ENCODE measurements at regions not wholly inside any gene's neighbourhood (a gene's known extent, or its start where the extent isn't known, plus 50 kb on each side); places are given as distances from the start of the nearest gene placed in this dataset.
A peak's percentile ranks its signal among the peaks of the same experiment; 100 is the strongest.

DNA sequence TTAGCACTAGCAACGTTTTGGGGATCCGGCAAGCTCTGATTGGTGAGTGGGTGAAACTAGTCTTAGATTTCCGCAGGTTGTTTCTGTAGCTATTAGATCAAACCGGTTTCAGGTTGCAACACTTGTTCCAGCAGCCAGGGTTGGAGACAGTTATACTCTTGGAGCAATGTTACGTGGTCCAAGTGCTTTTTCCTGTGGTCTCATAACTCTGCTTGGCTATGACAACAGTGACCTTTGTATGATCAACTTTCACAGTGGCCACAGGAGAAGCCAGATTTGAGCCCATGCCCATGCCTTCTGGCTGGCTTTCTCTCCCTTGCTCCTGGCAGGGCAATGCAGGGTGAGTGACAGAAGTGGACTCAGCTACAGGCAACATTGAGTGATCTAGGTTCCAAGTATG lies 84.5 kb upstream of the TAF1B start:
- no peak for DNase-seq

DNA sequence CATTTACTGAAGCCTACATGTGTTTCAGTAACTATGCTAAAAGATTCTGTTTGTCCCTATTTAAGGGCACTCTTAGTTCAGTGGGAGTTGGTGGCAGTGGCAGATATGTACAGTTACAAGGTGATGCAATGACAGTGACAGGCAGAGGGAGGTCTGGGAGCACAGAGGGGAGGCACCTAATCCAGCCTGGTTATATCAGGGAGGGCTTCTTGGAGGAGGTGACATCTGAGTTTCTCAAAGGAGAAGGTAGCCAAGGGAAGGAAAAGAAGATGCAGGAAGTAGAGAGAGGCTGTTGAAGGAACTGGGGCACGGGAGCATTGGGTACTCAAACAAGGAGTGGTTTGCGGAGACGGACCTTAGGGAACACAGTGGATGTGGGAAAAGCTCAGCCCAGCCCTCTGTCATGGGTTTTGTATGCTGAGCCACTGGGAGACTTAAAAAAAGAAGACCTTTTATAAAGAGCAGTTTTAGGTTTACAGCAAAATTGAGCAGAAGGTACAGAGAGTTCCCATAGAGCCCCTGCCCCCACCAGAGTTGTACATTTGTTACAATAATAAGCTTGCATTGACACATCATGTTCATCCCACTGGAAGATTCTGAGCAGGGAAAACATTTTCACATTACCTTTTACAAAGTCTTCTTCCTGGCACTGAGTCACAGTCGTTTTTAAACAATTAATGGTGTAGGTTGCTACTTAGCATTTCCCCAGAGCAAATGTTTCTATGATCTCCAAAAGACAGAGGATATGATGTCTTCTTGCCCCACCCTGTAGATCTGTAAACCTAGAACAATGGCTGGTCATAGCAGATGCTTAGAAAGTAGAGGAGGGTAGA lies 83.0 kb upstream of the TAF1B start:
- DNase-seq: peak; percentile 1

DNA sequence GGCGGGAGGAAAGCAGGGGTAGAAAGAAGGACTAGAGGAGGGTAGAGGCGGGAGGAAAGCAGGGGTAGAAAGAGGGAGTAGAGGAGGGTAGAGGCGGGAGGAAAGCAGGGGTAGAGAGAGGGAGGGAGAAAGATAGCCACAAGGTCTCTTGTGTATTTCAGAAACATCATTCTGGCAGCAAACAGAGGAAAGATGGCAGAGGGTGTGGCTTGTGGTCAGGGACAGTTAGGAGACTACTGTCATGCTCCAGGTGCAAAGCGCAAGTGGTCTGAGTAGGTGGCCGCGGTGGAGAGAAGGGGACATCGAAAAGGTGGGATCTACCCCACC lies 82.4 kb upstream of the TAF1B start:
- no peak for DNase-seq

DNA sequence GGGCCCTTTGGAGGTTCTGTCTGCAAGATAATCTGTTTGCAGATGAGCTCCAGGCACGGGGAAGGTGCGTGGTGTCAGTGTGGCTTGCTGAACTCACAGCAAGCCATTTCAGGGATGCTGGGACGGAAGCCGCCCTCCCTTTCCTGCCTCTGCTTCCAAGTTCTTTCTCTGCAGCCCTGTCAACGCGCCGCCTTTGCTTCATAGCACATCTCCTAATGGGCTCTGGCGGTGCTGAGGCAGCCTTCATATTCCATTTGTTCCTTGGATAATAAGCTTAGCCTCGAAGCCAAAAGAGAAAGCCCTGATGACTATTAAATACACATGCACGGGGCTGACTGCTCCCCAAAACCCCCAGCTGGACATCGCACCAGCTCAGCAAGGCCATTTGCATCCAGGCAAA lies 81.7 kb upstream of the TAF1B start:
- no peak for DNase-seq

DNA sequence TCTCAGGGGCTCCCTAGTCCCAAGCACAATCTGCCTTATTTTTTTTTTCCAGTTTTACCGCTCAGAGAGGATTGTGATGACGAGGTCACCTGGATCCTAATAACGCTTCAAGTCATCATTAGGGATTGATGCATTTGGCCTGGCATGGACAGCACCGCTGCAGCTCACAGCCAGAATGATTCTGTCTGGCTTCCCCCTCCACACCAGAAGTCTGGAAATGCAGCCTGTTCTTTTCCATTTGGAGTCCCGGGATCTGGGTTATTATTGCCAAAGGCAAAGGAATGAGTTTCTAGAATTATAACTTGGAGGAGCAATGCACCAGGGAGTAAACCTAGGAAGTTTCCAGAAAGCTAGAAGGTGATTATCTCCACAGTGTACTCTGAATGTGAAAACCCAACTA lies 81.1 kb upstream of the TAF1B start:
- DNase-seq: no peak

DNA sequence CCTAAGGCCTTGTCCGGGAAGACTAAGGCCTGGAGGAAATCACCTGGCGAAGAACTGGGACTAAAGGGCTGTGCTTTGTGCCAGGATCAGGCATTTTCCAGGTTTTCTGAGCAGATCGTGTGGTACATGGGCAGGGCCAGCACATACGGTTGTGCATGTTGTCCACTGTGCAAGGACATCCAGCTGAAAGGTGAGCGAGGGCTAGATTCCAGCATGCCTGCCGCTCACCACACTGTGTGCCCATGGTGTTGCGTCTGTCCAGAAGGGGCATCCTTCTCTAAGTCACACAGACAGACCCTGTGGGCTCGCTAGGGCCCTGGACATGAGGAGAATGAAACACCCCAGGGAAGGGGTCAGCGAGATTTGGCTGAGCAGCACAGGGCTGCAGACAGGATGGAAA lies 80.3 kb upstream of the TAF1B start:
- no peak for DNase-seq

DNA sequence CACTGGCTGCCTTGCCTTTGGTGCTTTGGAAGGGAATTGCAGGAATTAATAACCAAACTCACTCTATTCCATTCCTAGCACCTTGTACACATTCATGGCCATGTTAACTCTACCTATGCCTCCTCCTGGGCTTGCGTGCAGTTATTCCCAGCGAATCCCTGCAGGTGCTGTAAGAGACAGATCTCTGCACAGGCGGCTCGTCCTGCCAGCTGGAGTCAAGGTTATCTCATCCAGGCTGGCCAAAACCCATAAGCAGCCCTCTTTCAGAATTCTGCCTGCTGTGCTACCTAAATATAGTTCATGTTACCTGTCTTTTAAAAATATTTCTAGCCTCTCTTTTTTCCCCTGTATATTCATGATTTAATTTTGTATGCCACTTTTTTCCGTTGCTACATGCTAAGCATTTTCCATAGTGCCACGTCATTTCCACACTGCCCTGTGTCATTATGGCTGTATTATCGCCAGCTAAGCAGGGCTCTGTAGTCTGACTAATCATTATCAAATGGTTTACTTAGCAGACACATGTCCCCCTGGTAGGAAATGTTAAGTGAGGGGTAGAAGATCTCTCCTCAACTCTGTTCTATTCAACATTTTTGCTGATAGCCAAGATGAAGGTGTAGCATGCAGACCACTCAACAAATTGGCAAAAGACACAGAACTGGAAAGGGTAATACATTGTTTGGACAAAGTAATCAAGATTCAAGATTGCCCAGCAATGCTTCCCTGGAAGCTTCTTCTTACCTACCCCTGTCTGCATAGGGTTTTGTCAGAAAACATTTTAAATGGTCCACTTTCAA lies 79.7 kb upstream of the TAF1B start:
- peak; percentile 46 for DNase-seq

DNA sequence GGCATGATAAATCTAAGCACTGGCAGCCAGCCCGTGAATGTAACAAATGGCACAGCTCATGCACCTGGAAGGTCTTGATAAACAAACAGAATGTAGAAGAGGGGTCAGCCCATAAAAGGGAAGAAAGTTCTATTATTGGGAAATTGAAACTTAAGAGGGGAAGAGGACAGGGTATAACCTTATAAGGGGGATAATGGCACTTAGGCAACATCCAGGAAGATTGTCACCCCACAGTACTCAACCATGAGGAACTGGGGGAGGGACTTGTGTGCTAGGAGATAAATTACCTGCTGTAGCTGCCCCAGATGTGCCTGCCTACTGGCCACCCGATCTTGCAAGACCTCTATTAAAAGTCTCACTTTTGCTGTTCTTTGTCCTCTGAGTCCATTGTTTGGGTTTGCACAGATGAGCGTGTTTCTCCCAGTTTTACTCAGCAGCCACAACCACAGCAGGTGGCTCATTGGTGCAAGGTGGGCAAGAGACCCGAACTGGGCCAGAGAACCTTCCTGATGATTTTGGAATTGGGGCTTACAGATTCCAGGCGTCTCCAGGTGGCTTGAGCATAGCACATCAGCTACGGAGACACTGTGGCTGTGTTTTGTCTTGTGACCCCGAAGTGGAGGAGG lies 79.0 kb upstream of the TAF1B start:
- peak; percentile 66 for DNase-seq

DNA sequence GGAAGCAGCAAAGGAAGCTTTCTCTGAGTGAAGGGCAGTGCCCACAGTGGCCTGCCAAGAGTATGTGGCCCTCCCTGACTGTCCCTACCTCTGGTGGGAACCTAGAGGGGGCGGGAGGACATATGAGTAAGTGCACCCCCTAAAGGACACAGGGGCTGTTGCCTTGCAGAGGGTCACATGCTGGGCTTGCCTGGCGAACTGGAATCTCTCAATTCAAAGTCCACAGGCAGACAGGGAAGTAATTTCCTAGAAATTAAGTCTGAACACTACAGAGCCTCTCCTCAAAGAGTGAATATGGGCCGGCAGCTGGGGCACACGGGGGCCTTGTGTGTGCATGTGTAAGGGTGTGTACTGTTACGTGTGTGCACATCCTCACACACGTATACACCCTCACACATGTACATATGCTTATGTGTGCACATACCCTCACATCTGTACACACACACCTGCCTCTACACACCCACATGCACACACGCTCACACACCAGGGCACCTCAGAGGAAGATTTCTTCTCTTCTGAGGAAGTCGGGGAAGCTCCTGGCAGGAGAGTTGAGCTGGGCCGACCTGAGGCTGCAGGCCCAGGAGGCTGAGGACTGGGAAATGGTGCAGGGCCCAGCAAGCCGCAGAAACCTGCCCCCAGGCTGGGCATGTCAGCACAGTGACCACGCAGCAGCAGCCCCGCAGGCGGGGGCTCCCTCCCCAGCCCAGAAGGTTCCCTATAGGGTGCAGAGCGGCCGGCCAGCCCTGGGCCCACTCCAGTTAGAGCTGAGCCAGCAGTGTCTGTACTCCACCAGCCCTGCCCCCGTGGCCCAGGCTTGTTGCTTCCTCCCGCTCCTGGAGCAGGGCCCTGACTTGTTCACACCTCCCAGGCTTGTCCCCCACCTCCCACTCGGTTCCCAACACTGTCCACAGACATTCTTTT lies 77.4 kb upstream of the TAF1B start:
- DNase-seq: no peak

DNA sequence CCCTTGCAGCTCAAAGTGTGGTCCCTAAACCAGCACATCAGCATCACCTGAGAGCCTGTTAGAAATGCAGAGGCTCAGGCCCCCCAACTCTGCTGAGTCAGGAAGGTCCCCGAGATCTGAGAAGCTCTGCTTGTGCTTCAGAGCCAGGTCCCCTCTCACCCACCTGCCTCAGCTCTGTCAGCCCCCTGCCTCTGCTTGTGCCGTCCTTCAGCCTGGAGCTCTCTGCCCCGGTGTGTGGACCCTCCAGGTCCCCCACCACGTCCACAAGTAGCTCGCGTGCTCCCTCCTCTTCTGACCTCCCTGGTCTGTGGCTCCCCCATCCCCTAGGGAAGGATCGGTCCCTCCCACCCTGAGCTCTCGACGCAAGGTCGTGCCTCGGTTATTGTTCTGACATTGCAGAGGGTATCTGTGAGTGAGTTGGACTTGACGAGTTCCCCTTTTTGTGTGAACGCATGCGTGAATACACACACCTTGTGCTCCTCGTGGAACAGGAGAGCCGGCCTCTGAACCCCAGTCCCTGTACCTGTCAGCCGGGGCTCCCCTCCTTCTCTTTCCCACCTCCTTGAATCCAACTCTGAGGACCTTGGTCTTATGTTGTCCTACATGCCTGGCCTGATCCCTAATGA lies 75.5 kb upstream of the TAF1B start:
- no peak for DNase-seq

DNA sequence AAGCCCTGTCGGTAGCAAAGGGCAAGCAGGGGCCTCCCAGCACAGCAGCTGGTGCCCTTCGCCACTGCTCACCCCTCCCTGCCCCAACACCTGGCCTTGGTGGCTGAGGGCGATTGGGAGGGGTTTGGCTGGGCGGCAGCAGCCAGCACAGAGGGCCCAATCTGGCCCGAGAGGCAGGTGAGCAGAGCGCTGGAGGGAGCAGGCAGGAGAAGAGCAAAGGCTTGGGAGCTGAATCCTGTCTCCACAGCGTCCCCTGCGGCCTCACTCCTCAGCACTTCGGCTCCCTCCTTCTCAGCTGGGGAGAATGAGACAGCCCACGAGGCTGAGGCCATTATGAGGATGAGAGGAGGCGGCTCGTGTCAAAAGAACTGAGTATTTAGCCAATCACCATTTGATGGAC lies 74.9 kb upstream of the TAF1B start:
- DNase-seq: peak; percentile 84

DNA sequence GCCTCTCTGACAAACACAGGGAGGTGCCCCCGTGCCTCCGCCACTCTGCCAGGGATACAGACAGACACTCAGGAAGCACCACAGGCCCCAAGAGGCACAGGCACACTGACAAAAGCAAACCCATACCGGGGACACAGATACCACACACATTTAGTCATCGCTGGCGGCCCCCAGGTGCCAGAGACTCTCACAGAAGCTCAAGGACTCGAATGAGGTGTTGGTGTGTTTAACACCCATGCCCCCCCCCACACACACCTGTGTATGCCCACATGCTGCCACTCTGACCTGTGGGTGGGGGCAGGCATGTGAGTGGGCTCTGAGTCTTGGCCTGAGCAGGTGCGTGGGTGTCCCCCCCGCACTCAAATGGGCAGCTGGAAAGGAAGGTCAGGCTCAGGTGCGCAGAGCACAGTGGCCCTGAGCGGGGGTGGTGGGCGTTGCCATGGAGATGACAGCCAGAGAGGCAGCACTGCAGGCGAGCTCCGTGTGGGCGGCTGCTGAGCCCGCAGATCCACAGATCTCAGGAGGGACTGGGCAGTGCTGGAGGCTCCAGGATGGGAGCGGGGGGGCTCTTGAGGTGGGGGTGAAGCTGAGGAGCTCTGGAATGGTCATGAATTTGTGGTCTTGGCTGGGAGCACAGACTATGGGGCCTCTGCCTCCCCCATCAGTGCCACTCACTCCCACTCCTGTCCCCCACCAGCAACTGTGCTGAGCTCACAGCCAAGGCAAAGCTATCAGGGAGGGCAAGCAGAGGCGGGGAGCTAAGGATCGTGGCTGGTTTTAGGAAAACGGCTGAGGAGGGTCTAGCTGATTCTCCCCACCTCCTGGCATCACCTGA lies 73.9 kb upstream of the TAF1B start:
- peak; percentile 78 for DNase-seq

DNA sequence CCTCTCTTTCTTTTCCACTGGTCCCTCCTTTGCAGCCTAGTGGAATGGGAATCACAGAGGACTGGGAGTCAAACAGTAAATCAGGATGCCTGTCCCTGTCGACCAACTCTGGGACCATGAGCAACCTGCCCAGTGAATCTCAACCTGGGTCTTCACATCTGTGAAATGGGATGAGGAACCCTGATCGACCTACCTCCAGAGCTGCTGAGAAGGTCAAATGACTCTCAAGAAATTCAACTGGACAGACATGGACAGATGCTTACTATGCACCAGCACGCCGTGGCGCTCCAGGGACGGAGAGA lies 73.3 kb upstream of the TAF1B start:
- DNase-seq: no peak

DNA sequence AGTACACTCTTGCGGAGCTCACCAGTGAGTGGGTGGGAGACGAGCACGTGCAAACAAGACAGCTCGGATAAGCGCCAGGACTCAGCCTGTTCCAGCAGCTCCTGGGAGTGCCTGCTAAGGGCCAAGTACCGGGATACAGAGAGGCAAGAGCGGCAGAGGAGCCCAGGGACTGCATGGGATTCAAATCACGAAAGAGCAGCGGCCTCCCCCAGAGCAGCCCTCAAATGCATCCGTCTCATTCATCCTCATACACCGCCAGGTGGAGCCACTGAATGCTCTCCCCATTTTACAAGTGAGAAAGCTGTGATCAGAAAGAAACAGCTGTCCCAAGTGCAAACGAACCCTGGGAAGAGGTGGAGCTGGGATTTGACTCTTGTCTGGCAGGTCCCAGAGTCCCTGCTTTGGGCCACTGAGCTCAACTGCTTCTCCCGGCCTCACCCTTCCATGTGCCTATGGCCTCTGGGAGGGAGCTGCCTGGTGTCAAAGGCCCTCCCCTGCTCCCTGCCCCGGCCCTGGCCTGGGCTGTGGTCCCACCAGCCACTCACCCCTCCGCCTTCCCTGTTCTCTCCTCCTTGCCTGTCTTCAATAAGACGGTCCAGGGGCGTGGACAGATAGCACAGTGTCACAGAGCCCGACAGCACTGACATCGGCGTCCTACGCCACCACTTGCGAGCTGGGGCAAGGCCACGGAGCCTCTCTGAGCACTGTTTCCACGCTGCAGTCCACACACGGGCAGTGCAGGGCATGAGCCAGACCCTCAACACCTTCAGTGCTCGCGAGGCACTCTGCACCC lies 72.8 kb upstream of the TAF1B start:
- peak; percentile 78 for DNase-seq

DNA sequence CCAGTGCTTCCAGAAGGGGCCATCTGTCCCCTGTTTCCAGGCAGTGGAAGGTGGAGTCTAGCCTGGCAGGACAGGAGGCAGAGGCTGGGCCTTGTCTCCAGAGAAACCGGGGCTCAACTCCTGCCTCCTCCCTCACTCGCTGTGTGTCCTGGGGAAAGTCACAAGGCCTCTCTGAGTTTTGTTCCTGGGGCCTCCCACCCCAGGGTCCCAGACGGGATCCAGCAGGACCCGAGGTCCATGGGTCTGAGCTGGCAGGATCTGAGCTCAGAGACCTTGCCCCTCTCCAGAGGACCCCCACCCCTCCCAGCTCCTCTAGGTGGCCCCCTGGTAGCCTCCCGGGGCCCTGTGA lies 72.2 kb upstream of the TAF1B start:
- no peak for DNase-seq

DNA sequence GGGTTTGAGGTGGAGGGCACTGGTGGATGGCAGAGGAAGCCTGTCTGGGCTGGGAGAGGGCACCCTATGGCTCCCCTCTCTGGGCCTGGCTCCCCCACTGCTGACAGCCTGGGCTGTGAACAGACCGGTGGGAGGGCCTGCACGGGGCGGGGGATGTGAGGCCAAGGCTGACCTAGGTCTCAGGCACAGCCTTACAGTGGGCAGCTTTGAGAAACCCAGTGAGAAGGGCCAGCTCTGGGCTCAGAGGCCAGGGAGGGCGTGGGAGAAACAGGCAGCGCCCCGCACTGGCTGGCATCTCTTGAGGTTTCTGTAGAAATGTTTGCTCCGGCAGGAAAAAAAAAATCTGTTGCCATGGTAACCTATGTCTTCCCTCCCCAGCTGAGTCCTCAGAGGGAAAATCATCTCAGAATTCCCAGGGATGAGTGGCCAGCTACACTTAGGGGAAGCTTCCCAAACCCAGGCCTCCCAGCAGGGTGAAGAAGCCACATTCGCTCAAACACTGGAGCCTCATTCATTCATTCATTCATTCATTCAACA lies 71.7 kb upstream of the TAF1B start:
- peak; percentile 13 for DNase-seq

DNA sequence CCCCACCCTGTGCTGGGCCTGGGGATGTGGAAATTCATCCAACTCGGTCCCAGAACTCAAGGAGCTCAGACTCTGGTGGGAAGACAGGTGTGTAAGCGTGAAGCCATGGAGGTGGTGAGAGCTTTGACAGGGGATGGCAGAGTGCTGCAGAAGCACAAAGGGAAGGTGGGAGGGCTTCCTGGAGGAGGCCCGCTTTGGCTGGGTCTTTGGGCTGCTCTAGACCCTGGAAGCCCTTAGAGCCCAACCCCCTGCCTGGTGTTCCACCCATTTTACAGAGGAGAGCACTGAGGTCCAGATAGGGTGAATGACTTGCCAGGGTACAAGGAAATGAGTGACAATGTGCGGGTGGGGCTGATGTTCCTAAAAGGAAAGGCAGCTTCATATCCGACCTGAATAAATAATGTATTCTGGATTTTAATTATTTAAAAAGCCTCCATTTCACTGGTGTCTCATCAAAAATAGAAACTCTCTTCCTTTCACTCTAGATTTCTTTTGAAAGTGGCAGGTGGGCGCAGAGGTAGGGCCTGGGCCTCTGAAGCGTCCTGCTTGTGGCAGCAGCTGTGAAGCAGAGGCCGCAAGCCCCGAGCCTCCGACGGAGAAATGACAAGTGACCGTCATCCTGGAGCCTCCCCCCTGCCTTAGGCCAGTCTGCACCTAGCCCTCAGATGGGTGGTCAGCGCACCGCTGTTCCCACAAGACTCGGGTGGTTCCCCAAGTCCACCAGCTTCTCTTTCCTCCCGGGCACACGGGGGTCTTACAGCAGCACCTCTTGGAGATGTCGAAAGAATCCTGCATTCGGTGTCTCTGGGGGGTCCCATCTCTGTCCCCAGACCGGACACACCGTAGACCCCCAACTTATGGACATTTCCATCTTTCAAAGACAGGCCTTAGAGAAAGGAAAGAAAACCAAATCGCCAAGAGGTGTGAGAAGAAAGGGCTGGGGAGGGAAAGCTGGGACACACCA lies 71.0 kb upstream of the TAF1B start:
- no peak for DNase-seq

DNA sequence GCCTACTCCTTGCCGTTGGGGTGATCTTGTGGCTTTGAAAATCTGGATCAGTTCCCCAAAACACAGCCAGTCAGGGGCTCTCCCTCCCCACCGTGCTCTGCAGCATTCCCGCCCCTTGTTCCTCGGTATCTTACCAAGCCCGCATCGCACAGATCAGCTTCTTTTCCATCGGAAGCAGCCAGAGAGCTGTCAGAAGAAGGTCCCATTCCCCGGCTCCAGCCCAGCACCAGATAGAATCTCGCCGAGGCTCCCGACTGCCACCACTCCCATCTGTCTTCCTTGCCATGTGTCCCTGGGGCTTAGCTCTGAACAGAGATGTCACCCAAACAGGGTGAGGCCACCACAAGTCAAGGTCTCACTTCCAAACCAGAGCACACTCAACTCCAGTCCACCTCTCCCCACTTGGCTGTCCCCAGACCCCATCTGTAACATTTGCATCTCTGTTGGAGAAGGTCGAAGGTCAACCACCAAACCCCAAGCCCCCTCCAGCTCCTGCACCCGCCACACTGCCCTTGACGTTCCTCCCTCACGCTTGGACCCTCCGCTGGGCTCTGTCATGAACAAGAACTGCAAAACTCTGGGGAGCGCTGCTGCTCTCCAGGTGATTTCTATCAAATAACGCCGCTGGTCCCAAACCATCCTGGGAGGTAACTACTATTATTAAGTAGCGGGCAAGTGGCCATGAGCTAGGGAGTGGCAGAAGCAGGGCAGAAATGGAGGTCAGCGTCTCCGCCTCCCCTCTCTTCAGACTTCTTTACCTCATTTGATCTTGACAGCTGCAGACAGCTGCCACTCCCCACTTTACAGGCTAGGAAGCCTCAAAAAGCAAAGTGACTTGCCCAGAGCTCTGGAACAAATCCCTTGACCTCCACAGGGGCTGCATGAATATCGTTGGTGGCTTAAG lies 70.0 kb upstream of the TAF1B start:
- DNase-seq: no peak

DNA sequence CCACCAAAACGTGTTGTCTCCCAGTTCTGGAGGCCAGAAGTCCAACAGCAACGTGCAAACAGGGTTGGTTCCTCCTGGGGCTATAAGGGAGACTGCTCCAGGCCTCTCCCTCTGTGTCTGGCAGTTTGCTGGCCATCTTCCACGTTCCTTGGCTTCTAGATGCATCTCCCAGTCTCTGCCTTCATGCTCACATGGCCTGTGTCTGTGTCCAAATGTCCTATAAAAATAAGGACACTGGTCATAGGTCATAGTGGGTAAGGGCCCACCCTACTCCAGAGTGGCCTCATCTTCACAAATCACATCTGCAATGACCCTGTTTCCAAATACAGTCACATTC lies 69.4 kb upstream of the TAF1B start:
- DNase-seq: no peak

Measured in NCI-H69 (cell line).